ENCODE measurements at regions not wholly inside any gene's neighbourhood (a gene's known extent, or its start where the extent isn't known, plus 50 kb on each side); places are given as distances from the start of the nearest gene placed in this dataset.

DNA sequence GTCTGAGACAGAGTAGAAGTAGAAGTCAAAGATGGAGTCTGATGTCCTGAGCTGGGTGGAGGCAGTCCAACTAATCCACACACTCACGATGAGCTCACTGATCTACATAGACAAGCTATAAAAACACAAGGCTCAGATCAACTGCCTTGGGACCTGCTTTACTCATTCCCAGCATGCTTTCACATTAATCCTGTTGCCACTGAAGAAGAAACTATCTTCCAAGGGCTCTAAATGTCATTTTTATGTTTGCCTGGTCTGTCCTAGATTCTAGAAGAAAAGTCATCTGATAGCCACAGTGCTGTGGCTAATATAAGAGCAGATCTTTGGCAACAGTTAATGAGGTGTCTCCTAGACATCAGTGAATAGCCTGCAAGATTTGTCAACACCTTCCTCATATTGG is 522.7 kb downstream of the NUF2 start:
- Histone ChIP-seq H3K18ac (ENCODE audit: low read depth in 1 of 2, low read length in 2 of 2) (no peak overlapping the region), H2AFZ (ENCODE audit: low read depth, low read length) (no peak overlapping the region), H2AK5ac (ENCODE audit: low read length, severe bottlenecking) (no peak overlapping the region), H2BK120ac (ENCODE audit: low read depth, low read length) (no peak overlapping the region), H2BK5ac (ENCODE audit: low read depth, low read length, poor library complexity, severe bottlenecking) (no peak overlapping the region), H3K9ac (ENCODE audit: low read length) (peak overlapping the region; percentile 66), H2BK15ac (ENCODE audit: low read depth, poor library complexity, severe bottlenecking) (no peak overlapping the region), H3K9me3 (ENCODE audit: control insufficient read depth, low read length) (no peaks in the 10 kb centered on the region), H3K79me1 (replicated peaks; ENCODE audit: low read length, poor library complexity, severe bottlenecking) (no peaks in the 10 kb centered on the region), H3K27me3 (ENCODE audit: control insufficient read depth in 1 of 2, insufficient read depth in 1 of 2, low read length in 2 of 2) (no peaks in the 10 kb centered on the region), H3K36me3 (ENCODE audit: control insufficient read depth in 1 of 2, insufficient read depth in 2 of 2, low read depth in 1 of 2, low read length in 2 of 2) (no peaks in the 10 kb centered on the region), H2BK12ac (ENCODE audit: low read length in 2 of 2) (no peak overlapping the region), H3K4me3 (ENCODE audit: insufficient read depth in 1 of 2, low read depth in 1 of 2, low read length in 2 of 2) (no peak overlapping the region), H4K8ac (ENCODE audit: low read length) (no peak overlapping the region), H3K4ac (ENCODE audit: low read depth in 1 of 2, low read length in 2 of 2) (no peak overlapping the region), H3K27ac (ENCODE audit: low read length, poor library complexity, severe bottlenecking) (no peak overlapping the region), H3K23ac (ENCODE audit: low read length in 2 of 2) (no peak overlapping the region), H3K4me1 (ENCODE audit: control insufficient read depth, insufficient read depth, low read depth, low read length) (no peaks in the 10 kb centered on the region), H4K91ac (ENCODE audit: low read length) (no peak overlapping the region), H3K14ac (ENCODE audit: low read length in 2 of 2) (no peak overlapping the region), H3K4me2 (ENCODE audit: low read length, poor library complexity, severe bottlenecking) (no peak overlapping the region)
- DNase-seq, result peak; percentile 27
- 36% methylated on average over 1 of the region's 1 CpG for WGBS

DNA sequence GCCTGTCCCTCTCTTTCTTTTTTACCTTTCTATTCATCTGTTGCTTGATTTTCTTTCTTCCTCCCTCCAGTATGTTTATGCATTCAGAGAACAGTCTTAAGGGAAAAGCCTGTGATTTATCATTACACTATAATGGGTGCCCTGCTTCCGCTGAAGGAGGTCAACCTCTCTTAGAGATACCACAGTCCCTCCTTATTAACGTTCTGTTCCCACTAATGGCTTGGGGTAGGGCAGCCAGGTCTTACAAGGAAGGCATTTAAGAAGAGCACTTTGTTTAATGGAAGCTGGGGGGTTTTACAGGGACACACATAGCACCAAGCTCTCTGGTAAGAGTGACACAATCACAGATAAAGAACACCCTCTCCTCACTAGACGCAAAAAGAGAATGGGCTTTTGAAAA is 523.5 kb downstream of the NUF2 start:
- Histone ChIP-seq H3K4me1 (ENCODE audit: control insufficient read depth, insufficient read depth, low read depth, low read length) (no peaks in the 10 kb centered on the region), H3K4me3 (ENCODE audit: insufficient read depth in 1 of 2, low read depth in 1 of 2, low read length in 2 of 2) (no peak overlapping the region), H4K91ac (ENCODE audit: low read length) (no peak overlapping the region), H3K4ac (ENCODE audit: low read depth in 1 of 2, low read length in 2 of 2) (no peak overlapping the region), H3K4me2 (ENCODE audit: low read length, poor library complexity, severe bottlenecking) (no peak overlapping the region), H3K36me3 (ENCODE audit: control insufficient read depth in 1 of 2, insufficient read depth in 2 of 2, low read depth in 1 of 2, low read length in 2 of 2) (no peaks in the 10 kb centered on the region), H3K18ac (ENCODE audit: low read depth in 1 of 2, low read length in 2 of 2) (no peak overlapping the region), H2AK5ac (ENCODE audit: low read length, severe bottlenecking) (no peak overlapping the region), H3K9ac (ENCODE audit: low read length) (no peak overlapping the region), H2AFZ (ENCODE audit: low read depth, low read length) (no peak overlapping the region), H2BK120ac (ENCODE audit: low read depth, low read length) (no peak overlapping the region), H2BK5ac (ENCODE audit: low read depth, low read length, poor library complexity, severe bottlenecking) (no peak overlapping the region), H2BK15ac (ENCODE audit: low read depth, poor library complexity, severe bottlenecking) (no peak overlapping the region), H4K8ac (ENCODE audit: low read length) (no peak overlapping the region), H3K27me3 (ENCODE audit: control insufficient read depth in 1 of 2, insufficient read depth in 1 of 2, low read length in 2 of 2) (no peaks in the 10 kb centered on the region), H3K27ac (ENCODE audit: low read length, poor library complexity, severe bottlenecking) (no peak overlapping the region), H3K23ac (ENCODE audit: low read length in 2 of 2) (no peak overlapping the region), H2BK12ac (ENCODE audit: low read length in 2 of 2) (no peak overlapping the region), H3K79me1 (replicated peaks; ENCODE audit: low read length, poor library complexity, severe bottlenecking) (no peaks in the 10 kb centered on the region), H3K9me3 (ENCODE audit: control insufficient read depth, low read length) (no peaks in the 10 kb centered on the region), H3K14ac (ENCODE audit: low read length in 2 of 2) (no peak overlapping the region)
- DNase-seq, result no peak
- 25% methylated on average over 2 of the region's 3 CpGs for WGBS

DNA sequence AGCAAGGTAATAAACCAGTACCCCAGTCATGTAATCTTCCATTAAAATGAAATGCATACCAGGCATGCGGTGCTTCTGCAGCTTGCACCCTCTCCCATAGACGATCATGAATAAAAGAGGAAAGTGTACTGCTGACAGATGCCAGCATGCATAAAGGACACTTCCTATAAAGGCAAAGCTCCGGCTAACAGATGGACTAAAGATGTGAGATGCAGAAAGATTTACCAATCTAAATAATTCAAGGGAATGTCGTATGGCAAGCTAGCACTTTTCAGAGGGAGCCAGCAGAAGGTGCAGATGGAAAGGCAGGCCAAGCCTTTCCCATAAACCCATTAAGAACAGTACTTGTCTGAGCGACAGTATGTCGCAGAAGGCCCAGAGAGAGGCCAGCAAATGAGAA is 542.0 kb downstream of the NUF2 start:
- Histone ChIP-seq H4K91ac (ENCODE audit: low read length) (no peak overlapping the region), H3K18ac (ENCODE audit: low read depth in 1 of 2, low read length in 2 of 2) (no peak overlapping the region), H2BK15ac (ENCODE audit: low read depth, poor library complexity, severe bottlenecking) (no peak overlapping the region), H3K14ac (ENCODE audit: low read length in 2 of 2) (no peak overlapping the region), H2BK120ac (ENCODE audit: low read depth, low read length) (no peak overlapping the region), H3K9me3 (ENCODE audit: control insufficient read depth, low read length) (no peaks in the 10 kb centered on the region), H3K4me1 (ENCODE audit: control insufficient read depth, insufficient read depth, low read depth, low read length) (no peaks in the 10 kb centered on the region), H3K36me3 (ENCODE audit: control insufficient read depth in 1 of 2, insufficient read depth in 2 of 2, low read depth in 1 of 2, low read length in 2 of 2) (no peaks in the 10 kb centered on the region), H4K8ac (ENCODE audit: low read length) (no peak overlapping the region), H2BK12ac (ENCODE audit: low read length in 2 of 2) (no peak overlapping the region), H2AFZ (ENCODE audit: low read depth, low read length) (no peak overlapping the region), H2AK5ac (ENCODE audit: low read length, severe bottlenecking) (no peak overlapping the region), H3K4ac (ENCODE audit: low read depth in 1 of 2, low read length in 2 of 2) (no peak overlapping the region), H3K79me1 (replicated peaks; ENCODE audit: low read length, poor library complexity, severe bottlenecking) (no peaks in the 10 kb centered on the region), H2BK5ac (ENCODE audit: low read depth, low read length, poor library complexity, severe bottlenecking) (no peak overlapping the region), H3K27ac (ENCODE audit: low read length, poor library complexity, severe bottlenecking) (no peak overlapping the region), H3K4me2 (ENCODE audit: low read length, poor library complexity, severe bottlenecking) (no peak overlapping the region), H3K23ac (ENCODE audit: low read length in 2 of 2) (no peak overlapping the region), H3K9ac (ENCODE audit: low read length) (no peak overlapping the region), H3K27me3 (ENCODE audit: control insufficient read depth in 1 of 2, insufficient read depth in 1 of 2, low read length in 2 of 2) (no peaks in the 10 kb centered on the region), H3K4me3 (ENCODE audit: insufficient read depth in 1 of 2, low read depth in 1 of 2, low read length in 2 of 2) (no peak overlapping the region)
- no peak for DNase-seq
- 86% methylated on average over 6 of the region's 6 CpGs for WGBS

- Histone ChIP-seq H4K8ac (ENCODE audit: low read length) (no peak overlapping the region), H2AFZ (ENCODE audit: low read depth, low read length) (no peak overlapping the region), H3K79me1 (replicated peaks; ENCODE audit: low read length, poor library complexity, severe bottlenecking) (no peaks in the 10 kb centered on the region), H2BK12ac (ENCODE audit: low read length in 2 of 2) (no peak overlapping the region), H3K4me1 (ENCODE audit: control insufficient read depth, insufficient read depth, low read depth, low read length) (no peaks in the 10 kb centered on the region), H3K4ac (ENCODE audit: low read depth in 1 of 2, low read length in 2 of 2) (no peak overlapping the region), H2BK15ac (ENCODE audit: low read depth, poor library complexity, severe bottlenecking) (no peak overlapping the region), H3K4me2 (ENCODE audit: low read length, poor library complexity, severe bottlenecking) (no peak overlapping the region), H3K4me3 (ENCODE audit: insufficient read depth in 1 of 2, low read depth in 1 of 2, low read length in 2 of 2) (no peak overlapping the region), H3K27me3 (ENCODE audit: control insufficient read depth in 1 of 2, insufficient read depth in 1 of 2, low read length in 2 of 2) (no peaks in the 10 kb centered on the region), H3K27ac (ENCODE audit: low read length, poor library complexity, severe bottlenecking) (no peak overlapping the region), H3K18ac (ENCODE audit: low read depth in 1 of 2, low read length in 2 of 2) (no peak overlapping the region), H3K9ac (ENCODE audit: low read length) (no peak overlapping the region), H2BK120ac (ENCODE audit: low read depth, low read length) (no peak overlapping the region), H3K36me3 (ENCODE audit: control insufficient read depth in 1 of 2, insufficient read depth in 2 of 2, low read depth in 1 of 2, low read length in 2 of 2) (no peaks in the 10 kb centered on the region), H3K9me3 (ENCODE audit: control insufficient read depth, low read length) (no peaks in the 10 kb centered on the region), H3K14ac (ENCODE audit: low read length in 2 of 2) (no peak overlapping the region), H2AK5ac (ENCODE audit: low read length, severe bottlenecking) (no peak overlapping the region), H3K23ac (ENCODE audit: low read length in 2 of 2) (no peak overlapping the region), H2BK5ac (ENCODE audit: low read depth, low read length, poor library complexity, severe bottlenecking) (no peak overlapping the region), H4K91ac (ENCODE audit: low read length) (no peak overlapping the region)
- DNase-seq, result no peak
- WGBS, result 73% methylated on average over 1 of the region's 1 CpG
Observed at GRCh38 chr1:163864207-163864606, 542.5 kb downstream of the NUF2 start.

Data from mesenchymal stem cell (in vitro differentiated cells and primary cell).